HUES64 (cell line): ENCODE measurements at regions not wholly inside any gene's neighbourhood (a gene's known extent, or its start where the extent isn't known, plus 50 kb on each side); places are given as distances from the start of the nearest gene placed in this dataset.

Experiments
- H3K27ac ChIP-seq: 2 replicates; pipeline ENCODE4 v1.7.0; 2013; ENCODE audit warnings: low read depth, low read length, inconsistent platforms
- H3K27me3 ChIP-seq: 2 replicates; pipeline ENCODE4 v1.6.1; 2013; ENCODE audit warnings: mild to moderate bottlenecking, low read length; ENCODE audit not compliant: insufficient read depth
- H3K36me3 ChIP-seq: 2 replicates; pipeline ENCODE4 v1.6.1; 2013; ENCODE audit warnings: mild to moderate bottlenecking, low read length; ENCODE audit not compliant: insufficient read depth
- H3K4me1 ChIP-seq: 2 replicates; pipeline ENCODE4 v1.6.1; 2013; ENCODE audit warnings: mild to moderate bottlenecking, low read length, moderate library complexity; ENCODE audit not compliant: insufficient read depth
- H3K4me3 ChIP-seq: 2 replicates; pipeline ENCODE4 v1.5.1; 2013; ENCODE audit warnings: mild to moderate bottlenecking, low read length, moderate library complexity
- H3K9ac ChIP-seq: 2 replicates; pipeline ENCODE4 v1.6.1; 2013; ENCODE audit warnings: mild to moderate bottlenecking, low read depth, low read length
- H3K9me3 ChIP-seq: 2 replicates; pipeline ENCODE4 v1.6.1; 2013; ENCODE audit warnings: low read depth, low read length; ENCODE audit not compliant: insufficient read depth
- WGBS: fragments of 150-250, 120-280 bp; methylation state at CpG from one replicate; pipeline ENCODE4 v1.1.7; 2013; ENCODE audit warnings: missing lambda C conversion rate; 5-methylcytosine and 5-hydroxymethylcytosine counted together

DNA sequence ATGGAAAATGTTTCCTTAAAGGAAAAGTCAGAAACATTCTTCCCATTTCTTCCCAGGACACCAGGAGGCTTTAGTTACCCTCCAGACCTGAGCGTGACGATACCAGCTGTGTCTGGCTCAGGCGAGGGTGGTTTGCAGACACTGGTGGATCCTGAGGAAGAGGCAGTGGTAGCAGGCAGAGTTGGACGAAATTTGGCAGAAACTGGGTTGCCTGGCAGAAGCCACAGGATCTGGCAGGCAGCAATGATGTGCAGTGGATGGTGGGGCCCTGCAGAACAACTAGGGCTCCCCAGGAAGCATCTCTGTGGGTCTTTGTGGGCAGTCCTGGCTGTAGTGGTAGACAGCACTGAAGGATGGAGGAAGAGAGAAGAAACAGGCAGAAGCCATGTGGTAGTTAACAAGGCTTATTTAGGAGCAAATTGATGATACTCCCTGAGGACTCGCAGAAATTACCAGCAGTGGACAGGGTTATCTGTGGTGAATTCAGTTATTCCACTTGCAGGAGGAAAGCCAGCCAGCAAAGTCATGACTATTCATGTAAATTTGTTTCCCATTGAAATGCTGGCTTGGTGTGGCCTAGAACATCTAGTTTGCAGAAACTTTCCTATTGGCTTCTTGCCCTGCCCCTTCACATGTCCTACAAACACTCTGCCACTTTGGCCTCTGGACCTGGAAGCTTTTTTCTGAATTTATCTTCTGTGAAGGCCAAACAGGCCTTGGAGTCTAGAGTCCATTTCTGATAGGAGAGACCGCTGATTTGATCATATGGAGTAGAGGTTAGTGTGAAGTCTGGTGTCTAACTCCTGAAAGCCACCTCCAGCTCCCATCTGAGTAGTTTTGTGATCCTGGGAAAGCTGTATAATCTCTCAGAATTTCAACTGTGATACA is 212.0 kb downstream of the DMRT2 start:
- H3K27ac ChIP-seq = no peak overlapping the region
- H3K36me3 ChIP-seq = no peaks in the 10 kb centered on the region
- no peaks in the 10 kb centered on the region for H3K9me3 ChIP-seq
- H3K4me3 ChIP-seq = no peak overlapping the region
- no peaks in the 10 kb centered on the region for H3K4me1 ChIP-seq
- WGBS = 92% methylated on average over 6 of the region's 6 CpGs
- no peaks in the 10 kb centered on the region for H3K27me3 ChIP-seq
- no peak overlapping the region for H3K9ac ChIP-seq

- Histone ChIP-seq H3K9me3 (no peaks in the 10 kb centered on the region), H3K4me1 (no peaks in the 10 kb centered on the region), H3K27ac (no peak overlapping the region), H3K36me3 (no peaks in the 10 kb centered on the region), H3K4me3 (no peak overlapping the region), H3K27me3 (no peaks in the 10 kb centered on the region), H3K9ac (no peak overlapping the region)
- 85% methylated on average over 3 of the region's 3 CpGs for WGBS
Observed at GRCh38 chr9:1267141-1267570, 217.0 kb downstream of the DMRT2 start.

DNA sequence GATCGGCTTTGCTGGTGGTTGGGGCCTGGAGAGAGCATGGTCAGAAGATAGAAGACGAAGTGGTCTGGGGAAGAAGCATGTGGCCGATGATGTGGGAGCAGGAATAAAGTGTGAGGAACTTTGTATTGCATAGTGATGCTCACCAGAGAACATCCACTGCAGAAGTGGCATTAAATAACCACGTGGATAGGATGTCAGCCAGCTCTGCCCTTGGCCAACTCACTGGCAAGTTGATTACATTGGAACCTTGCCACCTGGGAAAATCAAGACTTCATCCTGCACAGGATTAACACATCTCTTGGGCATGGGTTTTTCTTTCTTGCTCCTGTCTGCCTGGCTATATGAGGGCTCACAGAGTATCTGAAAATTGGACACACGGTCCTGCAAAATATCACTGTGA is 217.4 kb downstream of the DMRT2 start:
- Histone ChIP-seq H3K9ac (no peak overlapping the region), H3K36me3 (no peaks in the 10 kb centered on the region), H3K9me3 (no peaks in the 10 kb centered on the region), H3K4me3 (no peak overlapping the region), H3K4me1 (no peaks in the 10 kb centered on the region), H3K27ac (no peak overlapping the region), H3K27me3 (no peaks in the 10 kb centered on the region)
- WGBS = 91% methylated on average over 5 of the region's 5 CpGs

GRCh38 chr9:1269533-1270315 is 219.6 kb downstream of the DMRT2 start:
- 78% methylated on average over 5 of the region's 6 CpGs for WGBS
- Histone ChIP-seq H3K36me3 (no peaks in the 10 kb centered on the region), H3K9ac (no peak overlapping the region), H3K27me3 (no peaks in the 10 kb centered on the region), H3K27ac (no peak overlapping the region), H3K4me1 (no peaks in the 10 kb centered on the region), H3K4me3 (no peak overlapping the region), H3K9me3 (no peaks in the 10 kb centered on the region)

DNA sequence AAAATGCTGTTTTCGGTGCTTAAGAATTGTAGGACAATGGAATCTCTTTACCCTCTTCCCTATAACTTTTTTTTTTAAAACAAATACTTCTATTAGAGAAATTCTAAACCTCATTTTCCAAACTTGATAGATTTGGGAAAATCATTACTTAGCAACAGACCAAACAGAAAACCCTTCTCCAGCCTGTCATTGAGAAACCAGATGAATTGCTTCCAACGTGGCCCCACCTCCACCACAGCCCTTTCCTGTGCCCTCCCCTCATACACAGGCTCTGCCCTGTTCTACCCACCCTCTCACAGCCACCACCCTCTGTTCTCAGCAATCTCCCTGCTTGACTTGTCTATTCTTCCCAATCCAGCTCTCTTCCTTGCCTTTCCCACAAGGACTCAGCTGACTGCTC is 221.2 kb downstream of the DMRT2 start:
- Histone ChIP-seq H3K27ac (no peak overlapping the region), H3K4me1 (no peaks in the 10 kb centered on the region), H3K4me3 (no peak overlapping the region), H3K27me3 (no peaks in the 10 kb centered on the region), H3K36me3 (no peaks in the 10 kb centered on the region), H3K9ac (no peak overlapping the region), H3K9me3 (no peaks in the 10 kb centered on the region)
- 76% methylated on average over 2 of the region's 2 CpGs for WGBS

DNA sequence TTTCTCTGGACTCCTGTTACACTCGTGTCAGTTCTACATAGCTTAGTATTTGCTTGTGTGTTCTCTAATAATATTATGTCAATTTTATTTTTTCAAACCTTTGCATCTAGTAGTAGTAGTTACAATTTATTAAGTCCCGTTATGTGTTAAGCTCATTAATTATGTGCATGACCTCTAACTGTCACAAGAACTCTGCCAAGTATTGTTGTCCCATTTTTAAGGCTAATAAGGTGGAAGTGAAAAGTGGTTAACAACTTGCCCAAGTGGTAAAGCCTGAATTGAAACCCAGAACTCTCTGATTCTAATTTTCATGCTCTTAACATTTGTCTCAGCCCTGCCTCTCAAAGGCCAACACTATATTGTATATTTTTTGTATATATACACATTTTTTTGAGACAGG is 221.6 kb downstream of the DMRT2 start:
- no peak overlapping the region for H3K27ac ChIP-seq
- H3K4me3 ChIP-seq = no peak overlapping the region
- H3K9ac ChIP-seq = no peak overlapping the region
- H3K27me3 ChIP-seq = no peaks in the 10 kb centered on the region
- no peaks in the 10 kb centered on the region for H3K9me3 ChIP-seq
- no peaks in the 10 kb centered on the region for H3K36me3 ChIP-seq
- no peaks in the 10 kb centered on the region for H3K4me1 ChIP-seq
- WGBS = 100% methylated on average over 1 of the region's 2 CpGs

GRCh38 chr9:1272488-1272887 is 222.3 kb downstream of the DMRT2 start:
- H3K4me3 ChIP-seq = no peak overlapping the region
- no peak overlapping the region for H3K27ac ChIP-seq
- no peaks in the 10 kb centered on the region for H3K9me3 ChIP-seq
- no peak overlapping the region for H3K9ac ChIP-seq
- H3K4me1 ChIP-seq = no peaks in the 10 kb centered on the region
- H3K27me3 ChIP-seq = no peaks in the 10 kb centered on the region
- WGBS = 100% methylated on average over 3 of the region's 3 CpGs
- H3K36me3 ChIP-seq = no peaks in the 10 kb centered on the region

DNA sequence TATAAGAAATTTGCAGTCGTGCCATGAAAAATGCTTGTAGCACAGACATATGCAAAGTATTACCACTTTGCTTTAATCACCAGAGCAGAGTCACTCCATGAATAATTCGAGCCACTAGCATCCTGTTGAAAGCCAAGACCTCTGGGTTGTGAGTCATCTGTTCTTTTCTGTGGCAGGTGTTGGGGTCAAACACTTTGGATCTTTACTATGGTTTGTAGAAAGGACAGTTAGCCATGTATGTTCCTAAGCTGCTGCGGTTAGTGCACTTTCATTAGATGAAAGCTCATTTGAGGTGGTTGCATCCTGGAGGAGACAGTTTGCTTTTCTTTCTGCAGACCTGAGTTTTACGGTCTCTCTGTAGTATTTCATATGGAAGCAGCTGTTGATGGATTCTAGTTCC is 223.7 kb downstream of the DMRT2 start:
- H3K9me3 ChIP-seq = no peaks in the 10 kb centered on the region
- no peak overlapping the region for H3K4me3 ChIP-seq
- H3K27me3 ChIP-seq = no peaks in the 10 kb centered on the region
- H3K36me3 ChIP-seq = no peaks in the 10 kb centered on the region
- H3K9ac ChIP-seq = no peak overlapping the region
- WGBS = 70% methylated on average over 4 of the region's 4 CpGs
- H3K27ac ChIP-seq = no peak overlapping the region
- no peaks in the 10 kb centered on the region for H3K4me1 ChIP-seq

GRCh38 chr9:1274334-1274733 is 224.2 kb downstream of the DMRT2 start:
- H3K27me3 ChIP-seq = no peaks in the 10 kb centered on the region
- H3K27ac ChIP-seq = no peak overlapping the region
- no peak overlapping the region for H3K9ac ChIP-seq
- no peaks in the 10 kb centered on the region for H3K36me3 ChIP-seq
- H3K4me1 ChIP-seq = no peaks in the 10 kb centered on the region
- whole genome bisulfite sequencing = no CpG with 5 or more reads among the region's 2 CpGs
- H3K9me3 ChIP-seq = no peaks in the 10 kb centered on the region
- no peak overlapping the region for H3K4me3 ChIP-seq

DNA sequence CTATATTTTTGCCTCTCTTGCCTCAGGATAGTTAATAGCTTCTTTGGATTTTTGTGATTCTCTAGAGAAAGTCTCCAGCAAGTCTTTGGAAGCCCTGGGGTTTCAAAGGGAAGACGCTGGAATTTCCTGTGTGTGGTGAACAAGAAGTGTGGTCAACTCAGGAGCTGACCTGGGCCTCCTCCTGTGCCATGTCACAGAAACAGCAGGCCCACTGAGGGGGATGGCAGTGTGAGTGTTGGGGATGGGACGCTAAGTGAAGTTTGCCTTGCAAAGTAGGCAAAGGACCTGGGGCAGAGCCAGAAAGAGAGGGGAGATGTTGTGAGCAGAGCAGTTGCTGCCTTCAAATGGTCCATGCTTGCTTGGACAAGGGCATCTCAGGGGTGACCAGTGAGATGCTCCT is 226.3 kb downstream of the DMRT2 start:
- no peaks in the 10 kb centered on the region for H3K27me3 ChIP-seq
- H3K9ac ChIP-seq = no peak overlapping the region
- no peak overlapping the region for H3K27ac ChIP-seq
- 33% methylated on average over 2 of the region's 2 CpGs for WGBS
- H3K9me3 ChIP-seq = no peaks in the 10 kb centered on the region
- H3K4me1 ChIP-seq = no peaks in the 10 kb centered on the region
- H3K36me3 ChIP-seq = no peaks in the 10 kb centered on the region
- H3K4me3 ChIP-seq = no peak overlapping the region

GRCh38 chr9:1284727-1285126 is 234.6 kb downstream of the DMRT2 start:
- H3K27me3 ChIP-seq = no peaks in the 10 kb centered on the region
- no peaks in the 10 kb centered on the region for H3K9me3 ChIP-seq
- 98% methylated on average over 2 of the region's 2 CpGs for WGBS
- H3K4me1 ChIP-seq = no peaks in the 10 kb centered on the region
- no peak overlapping the region for H3K9ac ChIP-seq
- no peaks in the 10 kb centered on the region for H3K36me3 ChIP-seq
- no peak overlapping the region for H3K4me3 ChIP-seq
- no peak overlapping the region for H3K27ac ChIP-seq
